Dermis blood vessel endothelial cell (primary cell): ENCODE measurements at regions not wholly inside any gene's neighbourhood (a gene's known extent, or its start where the extent isn't known, plus 50 kb on each side); places are given as distances from the start of the nearest gene placed in this dataset.
A peak's percentile ranks its signal among the peaks of the same experiment; 100 is the strongest.
"Not testable (repeated sequence)": the region's sequence is repeated elsewhere in the genome, so short reads cannot be mapped to it uniquely, and the experiment has no call there.

ENCODE experiments used
- DNase-seq: peaks from one replicate; pipeline ENCODE4 v3.0.0; 2010

- no peak for DNase-seq
These were observed 95.0 kb downstream of the FAM53A start for GRCh38 chr4:1589098-1589497.

GRCh38 chr4:1588306-1588705 is 95.8 kb downstream of the FAM53A start:
- no peak for DNase-seq

- no peak for DNase-seq
These were observed 99.6 kb downstream of the FAM53A start for GRCh38 chr4:1584498-1584897.

- no peak for DNase-seq
These were observed 100.3 kb downstream of the FAM53A start for GRCh38 chr4:1583859-1584258.

GRCh38 chr4:1583051-1583785 is 100.9 kb downstream of the FAM53A start:
- no peak for DNase-seq

- no peak for DNase-seq
These were observed 101.9 kb downstream of the FAM53A start for GRCh38 chr4:1582227-1582626.

GRCh38 chr4:1581164-1581894 is 102.8 kb downstream of the FAM53A start:
- peak; percentile 80 for DNase-seq

GRCh38 chr4:1580692-1581012 is 103.5 kb downstream of the FAM53A start:
- DNase-seq = not testable (repeated sequence)

GRCh38 chr4:1579901-1580691 is 104.0 kb downstream of the FAM53A start:
- peak; percentile 92 for DNase-seq

GRCh38 chr4:1579001-1579900 is 104.9 kb downstream of the FAM53A start:
- peak; percentile 71 for DNase-seq

- no peak for DNase-seq
These were observed 105.8 kb downstream of the FAM53A start for GRCh38 chr4:1578251-1578773.

- no peak for DNase-seq
These were observed 106.3 kb downstream of the FAM53A start for GRCh38 chr4:1577822-1578217.

- DNase-seq = no peak
These were observed 106.9 kb downstream of the FAM53A start for GRCh38 chr4:1576961-1577821.

- DNase-seq = no peak
These were observed 107.7 kb downstream of the FAM53A start for GRCh38 chr4:1576304-1576960.

- no peak for DNase-seq
These were observed 108.5 kb downstream of the FAM53A start for GRCh38 chr4:1575418-1576303.

- DNase-seq = no peak
These were observed 109.3 kb downstream of the FAM53A start for GRCh38 chr4:1574601-1575417.

- no peak for DNase-seq
These were observed 110.2 kb downstream of the FAM53A start for GRCh38 chr4:1573830-1574459.
